ENCODE measurements at regions not wholly inside any gene's neighbourhood (a gene's known extent, or its start where the extent isn't known, plus 50 kb on each side); places are given as distances from the start of the nearest gene placed in this dataset.
"Not testable (repeated sequence)": the region's sequence is repeated elsewhere in the genome, so short reads cannot be mapped to it uniquely, and the experiment has no call there.

DNA sequence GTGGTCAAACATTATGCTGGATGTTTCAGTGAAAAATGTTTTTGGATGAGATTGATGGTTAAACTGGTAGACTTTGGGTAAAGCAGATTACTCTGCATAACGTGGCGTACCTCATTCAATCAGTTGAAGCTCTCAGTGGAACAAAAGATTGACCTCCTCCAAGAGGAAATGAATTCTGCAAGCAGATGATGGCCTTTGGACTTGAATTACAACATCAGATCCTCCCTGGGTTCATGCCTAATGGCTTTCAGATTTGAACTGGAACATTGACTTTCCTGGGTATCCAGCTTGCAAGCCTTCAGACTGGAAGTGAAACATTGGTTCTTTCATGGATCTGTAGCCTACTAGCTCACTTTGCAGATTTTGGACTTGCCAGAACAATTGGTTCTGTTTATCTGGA, 169.3 kb upstream of the MALRD1 start:
- no peak for DNase-seq

- DNase-seq, result no peak
Measured at GRCh38 chr10:18880530-18880929, 168.1 kb upstream of the MALRD1 start.

DNA sequence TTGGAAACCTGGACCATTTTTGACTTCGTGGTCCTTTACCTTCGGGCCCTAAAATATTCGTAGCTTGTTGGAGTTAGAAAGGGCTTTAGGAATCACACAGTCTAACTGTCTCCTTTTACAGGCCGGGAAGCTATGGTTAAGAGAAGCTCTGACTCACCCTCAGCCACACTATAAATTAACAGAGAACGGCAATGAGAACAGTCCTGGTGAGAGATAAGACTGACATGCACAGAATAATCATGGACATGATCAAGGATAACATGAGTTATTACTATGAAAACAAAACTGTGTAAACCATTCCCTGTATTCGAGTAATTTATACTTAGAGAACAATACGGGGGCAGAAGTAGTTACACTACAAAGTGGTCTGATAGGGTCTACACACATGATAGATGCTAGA, 162.5 kb upstream of the MALRD1 start:
- DNase-seq, result no peak

DNA sequence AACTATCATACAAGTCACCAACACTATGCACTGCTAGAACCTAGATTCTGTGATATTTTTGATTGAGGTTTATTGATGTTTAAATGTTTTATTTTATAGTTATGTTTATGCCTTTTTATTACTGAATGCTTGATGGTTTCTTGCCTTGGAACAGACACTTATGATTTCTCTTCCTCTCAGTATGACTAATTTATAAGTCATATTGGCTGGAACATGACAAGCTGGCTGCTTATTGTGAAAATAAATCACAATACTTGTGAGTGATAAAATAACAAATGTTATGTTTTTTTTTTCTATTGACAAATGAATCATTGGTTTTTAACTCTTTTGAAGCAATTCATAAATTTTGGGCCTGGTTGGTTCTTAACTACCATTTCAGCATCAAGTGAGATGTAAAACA, 142.0 kb upstream of the MALRD1 start:
- no peak for DNase-seq

GRCh38 chr10:18917431-18917830, 131.2 kb upstream of the MALRD1 start:
- DNase-seq, result not testable (repeated sequence)

DNA sequence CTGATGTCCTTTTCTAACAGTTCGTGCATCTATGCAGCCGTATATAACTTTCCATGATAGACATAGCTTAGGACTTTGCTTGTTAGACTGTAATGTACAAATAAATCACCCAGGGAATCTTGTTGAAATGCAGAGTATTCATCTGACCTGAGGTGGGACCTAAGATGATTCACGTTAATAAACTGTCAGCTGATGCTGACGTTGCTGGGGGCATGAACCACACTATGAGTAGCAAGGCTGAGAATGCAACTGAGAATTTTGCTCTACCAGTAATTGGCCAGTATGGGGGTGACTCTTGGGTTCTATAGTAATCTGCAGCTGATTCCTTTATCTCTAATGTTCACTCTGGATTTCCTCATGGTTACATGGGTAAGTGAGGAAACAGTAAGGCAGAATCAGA, 130.1 kb upstream of the MALRD1 start:
- DNase-seq, result no peak

GRCh38 chr10:18949391-18949790, 99.2 kb upstream of the MALRD1 start:
- no peak for DNase-seq

DNA sequence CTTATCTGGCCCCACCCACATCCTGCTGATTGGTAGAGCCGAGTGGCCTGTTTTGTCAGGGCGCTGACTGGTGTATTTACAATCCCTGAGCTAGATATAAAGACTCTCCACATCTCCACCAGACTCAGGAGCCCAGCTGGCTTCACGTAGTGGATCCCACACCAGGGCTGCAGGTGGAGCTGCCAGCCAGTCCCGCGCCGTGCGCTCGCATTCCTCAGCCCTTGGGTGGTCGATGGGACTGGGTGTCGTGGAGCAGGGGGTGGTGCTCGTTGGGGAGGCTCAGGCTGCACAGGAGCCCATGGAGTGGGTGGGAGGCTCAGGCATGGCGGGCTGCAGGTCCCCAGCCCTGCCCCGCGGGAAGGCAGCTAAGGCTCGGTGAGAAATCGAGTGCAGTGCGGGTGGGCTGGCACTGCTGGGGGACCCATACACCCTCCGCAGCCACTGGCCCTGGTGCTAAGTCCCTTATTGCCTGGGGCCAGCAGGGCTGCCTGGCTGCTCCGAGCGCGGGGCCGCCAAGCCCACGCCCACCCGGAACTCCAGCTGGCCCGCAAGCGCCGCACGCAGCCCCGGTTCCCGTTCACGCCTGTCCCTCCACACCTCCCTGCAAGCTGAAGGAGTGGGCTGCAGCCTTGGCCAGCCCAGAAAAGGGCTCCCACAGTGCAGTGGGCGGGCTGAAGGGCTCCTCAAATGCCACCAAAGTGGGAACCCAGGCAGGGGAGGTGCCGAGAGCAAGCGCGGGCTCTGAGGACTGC, 97.4 kb upstream of the MALRD1 start:
- DNase-seq, result not testable (repeated sequence)

DNA sequence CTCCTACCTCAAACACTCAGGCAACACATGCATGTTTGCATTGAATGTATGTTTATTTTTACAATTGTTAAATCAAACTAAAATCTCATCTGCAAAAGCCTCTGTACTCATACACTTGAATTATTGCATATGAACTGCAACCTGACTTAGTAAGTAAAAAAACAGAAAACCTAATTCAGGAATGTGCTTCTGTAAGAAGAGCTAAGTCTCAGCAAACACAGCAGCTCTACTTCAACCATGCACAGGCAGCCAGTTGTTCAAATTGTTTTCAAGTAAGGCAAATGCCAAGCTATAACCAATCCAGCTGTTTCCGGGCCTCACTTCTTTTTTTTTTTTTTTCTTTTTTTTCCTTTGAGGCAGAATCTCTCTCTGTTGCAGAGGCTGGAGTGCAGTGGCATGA, 93.5 kb upstream of the MALRD1 start:
- DNase-seq, result no peak

- DNase-seq, result no peak
Measured at GRCh38 chr10:18959369-18959768, 89.2 kb upstream of the MALRD1 start.

DNA sequence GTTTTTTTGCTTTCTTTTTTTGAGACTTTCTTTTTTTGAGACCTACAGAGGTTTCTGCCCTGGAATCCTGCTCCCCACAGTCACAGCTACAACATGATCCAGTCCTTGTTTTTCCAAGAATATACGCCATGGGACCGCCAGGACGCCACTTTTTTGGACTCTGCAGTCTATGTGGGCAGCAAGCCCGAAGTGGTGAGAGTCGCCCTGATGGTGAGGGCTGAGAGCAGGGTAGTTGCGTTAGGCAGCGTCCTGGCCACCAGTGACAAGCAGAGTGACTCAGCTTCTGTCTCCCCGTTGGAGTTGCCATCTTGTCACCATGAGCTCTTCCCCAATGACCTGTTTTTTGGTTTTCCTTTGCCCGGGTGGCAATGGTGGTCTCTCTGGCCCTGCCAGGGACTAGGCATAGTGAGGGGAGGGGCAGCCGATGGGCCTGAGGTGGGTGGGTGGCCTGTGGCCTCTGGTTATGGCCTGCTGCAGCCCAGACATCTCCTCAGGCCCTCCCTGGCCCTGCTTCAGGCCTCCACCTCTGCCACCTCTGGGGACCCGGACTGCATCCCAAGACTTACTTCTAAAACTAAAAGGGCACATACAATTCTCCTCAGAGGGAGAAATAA, 88.0 kb upstream of the MALRD1 start:
- DNase-seq, result no peak

DNA sequence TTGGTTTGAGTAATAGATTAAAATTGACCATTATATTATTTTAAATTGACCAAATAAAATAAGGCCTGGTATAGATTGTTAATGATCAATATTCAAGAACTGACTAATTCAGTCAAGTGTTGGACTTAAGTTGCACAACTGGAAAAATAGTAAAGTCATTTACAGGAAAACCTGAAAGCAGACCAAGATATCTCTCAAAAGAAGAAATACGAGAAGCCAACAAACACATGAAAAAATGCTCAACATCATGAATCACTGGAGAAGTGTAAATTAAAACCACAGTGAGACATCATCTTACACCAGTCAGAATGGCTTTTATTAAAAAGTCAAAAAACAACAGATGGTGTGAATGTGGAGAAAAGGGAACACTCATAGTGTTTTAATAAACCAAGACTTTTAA, 80.4 kb upstream of the MALRD1 start:
- no peak for DNase-seq

DNA sequence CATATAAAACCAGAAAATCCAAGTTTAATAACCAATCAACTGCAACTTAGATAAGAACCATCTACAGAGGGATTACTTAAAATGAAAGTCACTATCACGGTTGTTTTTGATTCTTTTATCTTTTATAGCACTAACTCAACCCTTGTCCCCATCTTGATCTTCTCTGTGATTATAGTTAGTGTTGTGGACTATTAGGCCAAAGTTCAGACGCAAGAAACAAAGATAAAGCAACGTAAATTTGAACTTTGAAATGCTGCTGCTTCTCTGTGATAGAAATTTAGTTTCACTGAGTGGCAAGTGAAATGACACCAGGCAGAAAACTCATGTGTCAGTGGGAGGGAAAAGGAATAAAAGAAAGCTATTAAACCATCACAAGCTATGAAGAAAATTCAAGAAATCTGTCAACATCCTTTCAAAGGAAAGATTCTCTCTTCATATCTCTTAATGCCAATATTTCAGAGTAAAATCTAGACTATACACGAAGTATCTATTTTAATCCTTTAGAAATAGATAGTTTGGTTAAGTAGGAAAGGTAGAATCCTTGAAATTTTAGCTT, 71.8 kb upstream of the MALRD1 start:
- DNase-seq, result no peak

DNA sequence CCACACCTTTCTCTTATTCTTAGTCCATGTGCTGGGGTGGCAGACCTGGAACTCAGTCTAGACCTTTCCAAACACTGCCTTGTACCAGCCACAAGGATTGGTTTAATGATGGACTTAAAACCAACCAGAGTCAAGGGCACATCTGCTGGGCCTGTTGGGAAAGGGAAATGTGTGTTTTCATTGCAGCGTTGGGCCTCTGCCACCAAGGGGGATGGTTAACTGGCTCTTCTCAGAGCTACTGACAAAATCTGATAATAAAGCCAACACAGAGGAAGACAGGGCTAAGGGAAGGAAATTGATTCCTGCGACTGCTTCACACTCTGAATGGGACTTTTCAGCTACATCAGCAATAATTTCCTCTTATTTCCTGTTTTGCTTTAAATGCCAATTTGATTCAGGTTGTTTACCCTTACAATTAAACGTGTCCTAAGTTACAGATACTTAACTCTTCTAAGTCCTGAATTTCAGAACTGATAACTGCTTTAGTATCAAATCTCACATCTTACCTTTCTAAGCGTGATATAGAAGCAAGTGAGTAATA, 68.4 kb upstream of the MALRD1 start:
- DNase-seq, result no peak

GRCh38 chr10:18984531-18984930, 64.1 kb upstream of the MALRD1 start:
- no peak for DNase-seq

DNA sequence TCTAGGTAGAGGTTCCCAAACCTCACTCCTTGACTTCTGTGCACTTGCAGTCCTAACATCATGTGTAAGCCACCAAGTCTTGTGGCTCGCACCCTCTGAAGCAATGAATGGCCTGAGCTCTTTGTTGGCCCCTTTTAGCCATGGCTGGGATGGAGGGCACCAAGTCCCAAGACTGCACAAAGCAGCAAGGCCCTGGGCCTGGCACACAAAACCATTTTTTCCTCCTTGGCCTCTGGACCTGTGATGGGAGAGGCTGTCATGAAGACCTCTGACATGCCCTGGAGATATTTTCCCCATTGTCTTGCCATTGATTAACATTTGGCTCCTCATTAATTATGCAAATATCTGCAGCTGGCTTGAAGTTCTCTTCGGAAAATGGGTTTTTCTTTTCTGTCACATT, 60.3 kb upstream of the MALRD1 start:
- no peak for DNase-seq
